ENCODE measurements at regions not wholly inside any gene's neighbourhood (a gene's known extent, or its start where the extent isn't known, plus 50 kb on each side); places are given as distances from the start of the nearest gene placed in this dataset.

- no peak for TF ChIP-seq POLR2A (IDR thresholded peaks at IDR 0.05)
- TF ChIP-seq CTCF (IDR thresholded peaks at IDR 0.05): no peak
Measured at GRCh38 chr3:28000608-28001007, 240.8 kb upstream of the CMC1 start.

Data from adrenal gland (tissue), 5 donors.